ENCODE measurements at regions not wholly inside any gene's neighbourhood (a gene's known extent, or its start where the extent isn't known, plus 50 kb on each side); places are given as distances from the start of the nearest gene placed in this dataset.

- Histone ChIP-seq H3K27me3 (replicated peaks; ENCODE audit: control insufficient read depth, insufficient read depth, low read length) (no peaks in the 10 kb centered on the region), H3K4me3 (replicated peaks; ENCODE audit: low read depth, low read length) (no peak overlapping the region), H3K36me3 (ENCODE audit: control insufficient read depth, insufficient read depth, low read length) (no peaks in the 10 kb centered on the region)
- DNase-seq (ENCODE audit: extremely low read depth, insufficient read length), result no peak
- no peak for TF ChIP-seq CTCF (IDR thresholded peaks at IDR 0.05; ENCODE audit: insufficient read depth, low read length, poor library complexity, severe bottlenecking)
Measured at GRCh38 chr7:81492910-81493309, 276.9 kb downstream of the HGF start.

GRCh38 chr7:81492240-81492639, 277.6 kb downstream of the HGF start:
- Histone ChIP-seq H3K36me3 (ENCODE audit: control insufficient read depth, insufficient read depth, low read length) (no peaks in the 10 kb centered on the region), H3K27me3 (replicated peaks; ENCODE audit: control insufficient read depth, insufficient read depth, low read length) (no peaks in the 10 kb centered on the region), H3K4me3 (replicated peaks; ENCODE audit: low read depth, low read length) (no peak overlapping the region)
- DNase-seq (ENCODE audit: extremely low read depth, insufficient read length), result no peak
- TF ChIP-seq CTCF (IDR thresholded peaks at IDR 0.05; ENCODE audit: insufficient read depth, low read length, poor library complexity, severe bottlenecking), result no peak

- DNase-seq (ENCODE audit: extremely low read depth, insufficient read length), result no peak
- H3K27me3 ChIP-seq (replicated peaks; ENCODE audit: control insufficient read depth, insufficient read depth, low read length), result no peaks in the 10 kb centered on the region
- TF ChIP-seq CTCF (IDR thresholded peaks at IDR 0.05; ENCODE audit: insufficient read depth, low read length, poor library complexity, severe bottlenecking), result no peak
- H3K4me3 ChIP-seq (replicated peaks; ENCODE audit: low read depth, low read length), result no peak overlapping the region
- no peaks in the 10 kb centered on the region for H3K36me3 ChIP-seq (ENCODE audit: control insufficient read depth, insufficient read depth, low read length)
Measured at GRCh38 chr7:81491573-81491972, 278.3 kb downstream of the HGF start.

GRCh38 chr7:81488210-81488609, 281.6 kb downstream of the HGF start:
- H3K4me3 ChIP-seq (replicated peaks; ENCODE audit: low read depth, low read length), result no peak overlapping the region
- no peak for TF ChIP-seq CTCF (IDR thresholded peaks at IDR 0.05; ENCODE audit: insufficient read depth, low read length, poor library complexity, severe bottlenecking)
- H3K27me3 ChIP-seq (replicated peaks; ENCODE audit: control insufficient read depth, insufficient read depth, low read length), result no peaks in the 10 kb centered on the region
- DNase-seq (ENCODE audit: extremely low read depth, insufficient read length), result no peak
- no peaks in the 10 kb centered on the region for H3K36me3 ChIP-seq (ENCODE audit: control insufficient read depth, insufficient read depth, low read length)

GRCh38 chr7:81487516-81487915, 282.3 kb downstream of the HGF start:
- DNase-seq (ENCODE audit: extremely low read depth, insufficient read length), result no peak
- no peak for TF ChIP-seq CTCF (IDR thresholded peaks at IDR 0.05; ENCODE audit: insufficient read depth, low read length, poor library complexity, severe bottlenecking)
- H3K27me3 ChIP-seq (replicated peaks; ENCODE audit: control insufficient read depth, insufficient read depth, low read length), result no peaks in the 10 kb centered on the region
- H3K36me3 ChIP-seq (ENCODE audit: control insufficient read depth, insufficient read depth, low read length), result no peaks in the 10 kb centered on the region
- no peak overlapping the region for H3K4me3 ChIP-seq (replicated peaks; ENCODE audit: low read depth, low read length)

GRCh38 chr7:81484261-81484660, 285.6 kb downstream of the HGF start:
- Histone ChIP-seq H3K36me3 (ENCODE audit: control insufficient read depth, insufficient read depth, low read length) (no peaks in the 10 kb centered on the region), H3K4me3 (replicated peaks; ENCODE audit: low read depth, low read length) (no peak overlapping the region), H3K27me3 (replicated peaks; ENCODE audit: control insufficient read depth, insufficient read depth, low read length) (no peaks in the 10 kb centered on the region)
- no peak for DNase-seq (ENCODE audit: extremely low read depth, insufficient read length)
- no peak for TF ChIP-seq CTCF (IDR thresholded peaks at IDR 0.05; ENCODE audit: insufficient read depth, low read length, poor library complexity, severe bottlenecking)

All from GM06990 (cell line).